ENCODE measurements at regions not wholly inside any gene's neighbourhood (a gene's known extent, or its start where the extent isn't known, plus 50 kb on each side); places are given as distances from the start of the nearest gene placed in this dataset.

DNA sequence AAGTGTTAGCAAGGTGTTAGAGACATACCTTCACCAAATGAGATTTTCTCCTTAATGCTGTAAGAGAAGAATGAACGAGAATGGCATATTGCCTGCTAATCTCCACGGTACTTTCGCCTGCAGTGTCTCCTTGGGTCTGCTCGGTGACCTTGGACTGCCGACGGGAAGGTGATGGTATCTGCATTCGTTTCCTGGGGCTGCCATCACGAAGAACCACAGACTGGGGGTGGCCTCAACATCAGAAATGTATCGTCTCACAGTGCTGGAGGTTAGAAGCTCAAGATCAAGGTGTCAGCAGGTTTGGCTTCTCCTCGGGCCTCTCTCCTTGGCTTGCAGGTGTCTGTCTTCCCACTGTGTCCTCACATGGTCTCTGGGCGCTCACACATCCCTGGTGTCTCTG, 86.3 kb upstream of the TNRC6C start:
- DNase-seq (ENCODE audit: low spot score): no peak

DNA sequence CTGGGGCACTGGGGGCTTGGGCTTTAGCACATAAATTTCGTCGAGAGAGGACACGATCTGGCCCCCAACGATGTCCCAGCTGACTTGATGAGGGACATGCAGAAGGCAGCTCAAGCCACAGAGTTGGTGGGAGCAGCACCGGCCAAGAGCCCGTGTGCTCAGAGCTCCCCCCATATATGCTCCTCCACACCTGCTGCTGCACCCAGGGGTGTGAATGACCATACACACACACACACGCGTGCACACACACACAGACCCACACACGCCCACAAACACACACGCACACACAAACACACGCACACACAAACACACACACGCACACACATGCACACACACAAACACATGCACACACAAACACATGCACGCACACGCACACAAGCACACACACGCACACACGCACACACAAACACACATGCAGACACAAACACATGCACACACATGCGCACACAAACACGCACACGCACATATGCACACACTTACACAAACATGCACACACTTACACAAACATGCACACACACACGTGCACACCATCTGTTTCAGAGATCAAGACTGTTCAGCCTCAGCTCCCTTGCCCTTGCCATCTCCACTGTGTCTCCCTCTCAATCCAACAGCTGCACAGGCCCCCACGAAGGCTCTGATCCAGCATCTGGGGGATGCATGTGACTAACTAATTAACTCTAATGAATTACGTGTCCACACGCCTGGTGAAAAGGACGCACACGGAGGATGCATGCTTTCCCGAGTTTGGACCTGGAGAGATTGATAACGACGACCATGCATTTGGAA, 85.6 kb upstream of the TNRC6C start:
- no peak for DNase-seq (ENCODE audit: low spot score)

- DNase-seq (ENCODE audit: low spot score): no peak
Observed at GRCh38 chr17:77873500-77874302, 84.8 kb upstream of the TNRC6C start.

DNA sequence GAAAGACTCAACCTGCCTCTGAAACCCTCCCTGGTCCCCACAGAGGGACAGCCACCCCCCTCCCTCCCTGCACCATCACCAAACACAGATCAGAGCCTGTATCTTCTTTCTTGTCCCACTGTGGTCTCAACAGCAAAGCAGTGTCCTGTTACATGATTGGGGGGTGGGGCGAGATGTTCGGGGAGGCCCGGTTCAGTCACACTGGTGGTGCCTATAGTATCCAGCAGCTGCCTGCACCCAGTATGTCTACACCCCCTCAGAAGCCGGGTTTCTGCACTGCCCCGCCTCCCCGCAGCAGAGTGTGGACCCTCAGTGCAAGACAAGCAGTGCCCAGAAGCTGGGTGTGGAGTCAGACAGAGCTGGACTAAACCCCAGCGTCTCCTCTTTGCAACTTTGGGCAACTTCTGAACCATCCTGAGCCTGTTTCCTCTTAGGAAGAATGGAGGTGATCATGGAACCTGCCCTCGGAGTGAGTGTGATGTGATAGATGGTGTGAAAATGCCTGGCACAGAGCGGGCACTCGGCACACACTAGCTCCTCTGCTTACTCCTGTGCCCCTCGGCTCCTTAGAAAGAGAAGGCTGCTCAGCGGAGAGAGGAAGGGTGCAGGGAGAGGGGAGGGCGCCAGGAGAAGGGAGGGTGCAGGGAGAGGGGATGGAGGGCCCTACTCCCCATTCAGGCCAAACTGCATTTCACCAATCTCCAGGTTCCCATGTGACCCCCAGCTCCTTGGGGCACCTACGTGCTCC, 84.0 kb upstream of the TNRC6C start:
- DNase-seq (ENCODE audit: low spot score): no peak

DNA sequence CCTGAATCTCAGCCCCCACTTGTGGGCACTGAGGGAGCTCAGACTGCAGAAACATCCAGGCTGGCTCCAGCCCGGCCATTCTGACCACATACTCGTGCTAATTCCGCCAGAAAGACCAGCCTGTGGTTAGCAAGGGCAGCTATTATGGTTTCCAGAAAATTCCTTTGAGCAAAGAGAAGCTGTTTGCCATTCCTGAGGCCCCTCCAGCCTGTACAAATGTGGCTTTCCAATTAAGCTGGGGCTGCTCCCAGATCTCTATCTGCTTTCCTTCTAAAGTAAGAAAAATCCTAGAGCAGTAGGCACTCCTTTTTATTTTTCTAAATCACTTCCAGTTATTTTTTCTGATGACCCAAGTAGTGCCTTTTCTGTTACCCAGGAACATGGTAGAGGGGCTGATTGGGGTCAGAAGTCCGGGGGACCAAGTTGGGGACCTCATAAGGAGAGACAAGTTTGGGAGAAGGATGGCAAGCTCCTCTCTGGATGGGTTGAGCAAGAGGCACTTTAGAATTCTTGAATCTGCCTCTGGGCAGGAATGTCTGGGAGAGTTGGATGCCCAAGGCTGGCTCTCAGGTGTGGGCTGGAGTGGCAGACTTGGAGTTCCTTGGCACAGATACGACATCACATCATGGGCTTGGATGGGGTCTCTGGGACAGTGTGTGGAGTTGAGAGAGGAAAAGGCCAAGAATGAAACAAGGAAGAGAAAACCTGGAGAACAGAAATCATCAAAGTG, 83.3 kb upstream of the TNRC6C start:
- no peak for DNase-seq (ENCODE audit: low spot score)

DNA sequence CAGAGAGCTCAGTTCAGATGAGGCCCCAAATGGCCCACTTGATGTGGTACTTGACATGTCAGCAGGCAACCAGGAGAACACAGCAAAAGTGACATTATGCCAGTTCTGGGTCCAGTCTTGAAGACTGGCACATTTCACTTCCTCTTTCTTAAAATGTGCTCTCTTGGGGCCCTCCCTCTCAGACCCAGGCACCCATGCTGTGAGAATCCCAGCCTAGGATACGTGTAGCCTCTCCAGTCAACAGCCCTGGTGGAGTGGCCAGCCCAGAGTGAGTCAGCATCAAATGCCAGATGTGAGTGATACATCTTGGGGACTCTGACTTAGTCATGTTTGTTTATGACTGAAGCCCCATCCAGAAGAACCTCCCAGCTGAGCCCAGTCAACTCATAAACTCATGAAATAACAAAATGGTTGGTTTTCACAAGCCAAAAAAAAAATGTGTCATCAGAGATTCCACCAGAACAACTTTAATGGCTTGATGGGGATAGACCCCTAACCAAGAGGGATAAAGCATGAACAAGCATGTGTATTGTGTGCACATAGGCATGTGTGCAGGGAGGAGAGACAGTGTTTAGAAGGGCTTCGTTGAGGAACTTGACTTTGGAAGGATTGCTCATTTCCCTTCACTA, 82.5 kb upstream of the TNRC6C start:
- DNase-seq (ENCODE audit: low spot score): no peak

DNA sequence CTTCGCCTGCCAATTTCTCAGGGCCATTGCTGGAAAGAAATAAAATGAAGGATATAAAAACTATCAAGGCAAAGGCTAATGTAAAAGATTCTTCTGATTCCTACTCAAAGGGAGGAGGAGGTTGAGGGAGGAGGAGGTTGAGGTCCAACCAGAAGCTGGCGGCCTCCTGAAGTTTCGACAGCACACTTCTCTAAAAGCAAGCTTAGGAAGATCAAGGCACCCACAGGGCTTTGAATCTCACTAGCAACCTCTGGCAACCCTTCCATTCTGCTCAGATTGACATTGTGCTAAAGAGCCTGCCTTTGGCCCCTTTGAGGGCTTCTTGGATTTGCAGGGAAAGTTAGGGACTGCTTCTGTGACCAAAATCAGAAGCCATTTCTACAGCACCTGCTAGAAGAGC, 81.5 kb upstream of the TNRC6C start:
- DNase-seq (ENCODE audit: low spot score): no peak

DNA sequence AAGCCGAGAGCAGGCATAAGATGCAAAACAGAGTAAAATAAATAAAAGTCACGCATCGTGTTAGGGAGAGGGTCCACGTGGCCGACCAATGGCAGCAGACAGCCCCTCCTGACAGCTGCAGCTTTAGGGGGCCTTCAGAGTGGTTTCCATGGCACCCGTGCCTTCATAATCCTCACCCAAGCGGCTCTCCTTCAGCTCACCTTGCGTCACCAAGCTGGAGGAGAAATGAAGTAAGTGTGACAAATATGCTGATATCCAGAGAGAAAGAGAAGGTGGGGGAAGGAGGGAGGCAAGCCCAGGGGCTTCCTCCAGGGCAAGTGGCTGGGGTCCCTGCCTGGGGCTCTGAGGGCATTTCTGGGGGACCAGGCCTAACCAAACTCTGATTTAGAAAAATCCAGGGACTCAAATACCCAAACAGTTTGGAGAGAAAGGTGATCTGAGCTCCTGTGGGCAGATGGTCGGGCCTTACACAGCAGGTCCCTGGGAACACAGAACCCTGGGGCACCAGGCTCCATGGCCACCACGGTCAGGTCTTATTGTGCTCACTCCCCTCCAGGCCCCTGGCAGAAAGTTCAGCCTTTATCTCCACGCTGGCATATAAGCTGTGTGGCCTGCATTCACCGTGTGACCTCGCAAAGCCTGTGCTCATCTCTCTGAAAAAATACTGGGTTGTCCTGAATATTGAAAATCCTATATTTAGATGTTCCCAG, 80.7 kb upstream of the TNRC6C start:
- DNase-seq (ENCODE audit: low spot score): no peak

GRCh38 chr17:77879226-77879895, 79.1 kb upstream of the TNRC6C start:
- no peak for DNase-seq (ENCODE audit: low spot score)

DNA sequence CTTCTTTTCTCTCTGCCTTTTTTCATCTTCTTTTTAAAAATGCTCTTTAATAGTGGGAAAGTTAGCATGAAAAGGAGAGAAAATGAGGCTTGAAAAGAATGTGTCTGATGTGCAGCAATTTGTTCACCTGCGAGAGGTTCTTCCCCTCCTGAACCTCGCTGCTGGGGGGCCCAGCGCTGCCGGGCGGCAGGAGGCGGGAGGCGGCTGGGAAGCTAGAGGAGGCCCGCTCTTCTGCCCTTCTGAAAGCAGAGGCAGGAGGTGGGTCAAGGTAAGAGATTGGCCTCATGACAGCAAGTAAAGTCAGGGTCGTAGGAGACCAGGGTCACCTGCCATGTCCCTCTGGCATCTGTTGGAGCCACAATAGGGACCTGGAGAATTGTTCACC, 78.6 kb upstream of the TNRC6C start:
- DNase-seq (ENCODE audit: low spot score): no peak

DNA sequence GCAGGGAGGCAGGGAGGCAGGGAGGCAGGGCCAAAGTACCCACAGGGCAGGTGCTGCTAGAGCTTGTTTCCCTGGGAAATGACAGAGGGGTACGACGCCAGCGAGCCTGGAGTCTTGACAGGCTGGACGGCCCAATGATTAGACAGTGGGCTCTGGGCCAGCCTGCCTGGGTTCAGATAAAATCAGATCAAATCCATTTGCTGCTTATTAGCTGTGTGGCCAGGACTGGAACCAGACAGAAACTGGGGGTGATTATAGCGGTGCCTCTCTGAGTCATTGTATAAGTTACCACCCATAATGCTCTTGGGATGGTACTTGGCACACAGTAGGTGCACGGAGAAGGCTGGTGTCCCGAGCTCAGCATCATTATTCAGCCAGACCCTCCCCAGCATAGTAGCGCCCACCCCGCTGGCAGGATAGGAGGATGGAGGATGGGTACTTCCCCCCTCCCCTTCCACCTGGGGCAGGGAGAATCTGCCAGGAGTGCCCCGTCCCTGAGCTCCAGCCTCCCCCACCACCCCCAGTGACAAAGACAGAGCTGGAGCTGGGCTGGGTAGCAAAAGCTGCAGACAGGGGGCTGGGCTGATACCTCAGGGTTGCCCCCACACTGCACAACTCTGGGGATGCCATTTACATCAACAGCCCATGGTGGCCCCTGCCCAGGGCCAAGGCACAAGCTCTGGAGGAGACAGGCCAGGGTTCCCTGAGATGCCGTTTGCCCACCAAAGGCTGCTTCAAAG, 77.6 kb upstream of the TNRC6C start:
- no peak for DNase-seq (ENCODE audit: low spot score)

DNA sequence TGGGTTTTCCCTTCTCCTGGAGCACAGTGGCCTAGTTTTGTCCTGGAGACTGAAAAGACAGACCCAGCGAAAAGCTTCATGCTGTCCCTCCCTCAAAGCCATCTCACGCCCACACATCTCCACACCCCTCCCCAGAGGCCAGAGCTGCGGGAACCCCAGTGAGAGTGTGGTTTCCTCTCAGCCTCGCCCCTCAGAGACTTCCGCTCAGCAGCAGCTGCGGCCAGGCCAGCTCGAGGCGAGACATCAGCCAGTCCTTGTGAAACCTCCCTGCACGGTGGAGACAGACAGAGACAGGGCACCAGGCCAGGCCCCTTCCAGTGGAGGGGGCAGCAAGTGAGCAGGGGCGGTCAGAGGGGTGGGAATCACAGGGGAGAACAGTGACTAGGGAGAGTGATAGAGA, 77.0 kb upstream of the TNRC6C start:
- no peak for DNase-seq (ENCODE audit: low spot score)

GRCh38 chr17:77882040-77882439, 76.5 kb upstream of the TNRC6C start:
- DNase-seq (ENCODE audit: low spot score): no peak

DNA sequence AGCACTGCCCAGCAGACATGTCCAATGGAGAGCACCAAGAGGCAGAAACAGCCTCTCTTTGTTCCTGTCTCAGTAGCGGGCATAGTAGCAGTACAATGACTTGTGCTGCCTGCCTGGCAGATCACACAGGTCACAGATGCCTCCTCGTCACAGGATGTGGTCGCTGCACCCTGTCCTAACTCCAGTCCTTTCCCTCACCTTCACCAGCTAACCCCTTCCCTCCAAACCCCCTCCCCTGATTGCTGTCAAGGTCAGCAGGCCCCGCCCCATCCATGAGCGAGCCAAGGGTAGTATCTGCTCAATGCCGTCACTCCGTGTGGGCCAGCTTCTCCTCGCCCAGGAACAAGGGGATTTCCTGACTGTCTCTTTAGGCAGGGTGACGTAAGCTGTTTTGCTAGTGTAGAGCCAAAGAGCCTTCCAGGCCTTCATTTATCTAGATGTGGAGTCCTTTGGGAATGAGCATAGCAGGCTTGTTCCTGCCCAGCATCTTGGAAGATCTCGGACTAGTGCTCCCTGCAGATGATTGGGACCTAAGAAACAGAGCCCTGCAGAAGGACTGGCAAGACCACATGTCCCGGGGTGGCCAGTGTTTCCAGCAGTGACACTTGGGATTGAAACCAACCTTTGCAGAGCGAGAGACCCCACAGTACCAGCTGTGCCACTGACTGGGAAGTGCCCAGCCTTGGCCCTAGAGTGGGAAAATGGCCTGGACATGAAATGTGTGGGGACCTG, 75.9 kb upstream of the TNRC6C start:
- no peak for DNase-seq (ENCODE audit: low spot score)

DNA sequence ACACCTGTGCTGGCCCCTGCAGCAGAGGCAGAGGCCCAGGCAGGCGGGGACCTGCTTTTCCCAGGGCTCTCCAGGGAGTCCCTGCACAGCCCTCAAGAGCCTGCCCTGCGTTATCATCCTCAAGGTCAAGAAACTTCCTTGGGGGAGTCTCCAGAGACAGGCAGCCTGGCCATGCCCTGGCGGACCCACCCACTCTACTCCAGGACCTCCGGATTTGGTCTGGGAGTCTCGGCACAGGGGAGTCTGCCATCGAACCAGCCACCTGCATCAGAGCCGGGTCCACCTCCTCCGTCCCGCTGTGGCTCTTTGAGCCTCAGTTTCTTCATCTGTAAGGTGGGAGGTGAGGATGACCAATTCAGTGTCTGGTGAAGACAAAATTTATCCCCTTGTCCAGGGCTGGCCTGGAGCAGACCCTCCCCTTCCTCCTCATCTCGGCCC, 75.3 kb upstream of the TNRC6C start:
- no peak for DNase-seq (ENCODE audit: low spot score)

GRCh38 chr17:77884019-77884418, 74.5 kb upstream of the TNRC6C start:
- DNase-seq (ENCODE audit: low spot score): no peak

GRCh38 chr17:77884967-77885641, 73.4 kb upstream of the TNRC6C start:
- no peak for DNase-seq (ENCODE audit: low spot score)

- DNase-seq (ENCODE audit: low spot score): no peak
Observed at GRCh38 chr17:77885678-77886386, 72.7 kb upstream of the TNRC6C start.

All from HuH-7 (cell line).